ENCODE measurements at regions not wholly inside any gene's neighbourhood (a gene's known extent, or its start where the extent isn't known, plus 50 kb on each side); places are given as distances from the start of the nearest gene placed in this dataset.

DNA sequence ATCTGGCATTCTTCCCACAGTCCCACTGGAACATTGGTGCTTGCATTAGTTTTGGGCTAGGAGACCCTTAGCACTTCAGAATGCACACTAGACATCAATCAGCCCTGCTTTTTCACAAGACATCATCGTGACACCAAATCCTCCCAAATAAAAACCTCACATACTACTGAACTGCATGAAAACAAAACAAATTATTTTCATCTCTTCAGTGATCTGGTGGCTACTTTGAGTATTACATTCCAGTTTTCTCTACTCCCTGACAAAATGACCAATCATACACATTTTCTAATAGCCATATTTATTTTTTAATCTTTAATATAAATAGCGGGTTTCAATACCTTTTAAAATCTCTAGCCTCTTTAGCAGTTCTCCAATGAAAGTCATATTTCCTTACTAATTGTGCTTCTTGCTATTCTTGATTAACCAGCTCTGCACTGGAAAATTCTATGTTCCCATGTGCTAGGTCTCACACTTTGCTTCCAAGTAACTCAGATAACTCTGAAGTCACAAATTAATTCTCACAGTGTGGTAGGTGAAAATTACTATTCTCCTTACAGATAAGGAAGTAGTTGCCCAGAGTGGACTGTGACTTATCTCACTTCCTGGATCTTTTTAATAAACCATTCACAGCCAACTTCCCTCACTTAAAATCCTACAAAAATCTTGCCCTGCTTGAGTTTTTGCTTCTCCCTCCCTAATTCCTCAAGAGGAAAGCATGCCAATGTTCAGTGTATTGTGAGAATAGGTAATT, 82.5 kb upstream of the EPB41L3 start:
- TF ChIP-seq CTCF (conservative IDR thresholded peaks at IDR 0.05; ENCODE audit: low read depth, low read length), result peak; percentile 20
- peak; percentile 10 for DNase-seq (ENCODE audit: low read depth)
- no peak overlapping the region for H3K4me3 ChIP-seq (ENCODE audit: low read depth, low read length)

DNA sequence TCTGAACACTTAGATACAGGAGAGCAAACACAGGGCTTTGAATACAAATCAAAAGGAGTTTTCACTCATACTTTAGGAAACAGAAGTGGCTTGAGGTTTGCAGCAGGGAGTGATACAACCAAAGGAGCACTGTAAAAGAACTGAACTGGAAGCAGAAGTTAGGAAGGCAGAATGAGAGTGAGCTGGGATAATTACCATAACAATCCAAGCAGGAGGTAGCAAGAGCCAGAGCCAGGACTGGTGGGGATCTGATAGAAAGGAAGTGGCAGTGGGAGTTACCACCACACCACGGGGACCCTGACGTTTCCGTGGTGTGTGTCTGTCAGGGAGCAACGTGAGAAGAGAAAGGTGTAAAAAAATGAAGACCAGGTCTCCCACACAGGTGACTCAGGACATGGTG, 81.3 kb upstream of the EPB41L3 start:
- no peak overlapping the region for H3K4me3 ChIP-seq (ENCODE audit: low read depth, low read length)
- no peak for TF ChIP-seq CTCF (conservative IDR thresholded peaks at IDR 0.05; ENCODE audit: low read depth, low read length)
- no peak for DNase-seq (ENCODE audit: low read depth)

GRCh38 chr18:5622905-5623304, 79.1 kb upstream of the EPB41L3 start:
- DNase-seq (ENCODE audit: low read depth), result no peak
- H3K4me3 ChIP-seq (ENCODE audit: low read depth, low read length), result no peak overlapping the region
- no peak for TF ChIP-seq CTCF (conservative IDR thresholded peaks at IDR 0.05; ENCODE audit: low read depth, low read length)

DNA sequence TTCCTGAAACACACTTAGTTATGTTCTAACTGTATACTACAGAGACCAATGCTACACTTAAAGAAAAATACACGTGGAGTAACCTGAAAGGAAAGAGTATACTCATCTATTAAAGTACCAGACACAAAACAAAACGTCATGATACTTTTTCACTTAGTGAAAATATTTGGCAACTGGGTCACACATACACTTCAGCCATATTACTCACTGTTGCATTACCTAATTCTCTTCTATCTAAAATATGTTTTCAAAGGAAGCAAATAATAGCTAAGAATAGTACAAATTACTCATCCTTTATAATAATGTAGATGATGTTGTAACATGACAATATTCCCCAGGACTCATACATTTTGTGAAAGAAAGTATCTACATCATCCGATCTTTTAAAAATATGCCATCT, 76.5 kb upstream of the EPB41L3 start:
- DNase-seq (ENCODE audit: low read depth), result peak; percentile 80
- no peak for TF ChIP-seq CTCF (conservative IDR thresholded peaks at IDR 0.05; ENCODE audit: low read depth, low read length)
- H3K4me3 ChIP-seq (ENCODE audit: low read depth, low read length), result no peak overlapping the region

DNA sequence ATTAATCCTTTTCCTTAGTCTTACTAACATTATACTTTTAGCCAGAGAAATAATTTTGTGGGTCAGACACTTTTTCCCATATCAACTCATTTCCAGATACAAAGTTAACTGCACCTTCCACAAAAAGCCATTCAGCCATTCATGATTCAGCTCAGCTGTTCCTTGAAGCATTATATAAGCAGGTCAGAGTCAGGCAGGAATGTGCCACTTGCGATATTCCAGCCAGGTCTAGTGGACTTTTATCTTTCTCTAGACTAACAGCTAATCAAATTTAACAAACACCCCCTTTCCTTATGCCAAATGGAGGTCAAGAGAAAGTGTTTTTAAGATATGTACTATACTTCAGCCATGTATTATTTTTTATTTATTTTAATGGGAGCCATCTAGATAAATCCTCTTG, 75.6 kb upstream of the EPB41L3 start:
- no peak overlapping the region for H3K4me3 ChIP-seq (ENCODE audit: low read depth, low read length)
- DNase-seq (ENCODE audit: low read depth), result no peak
- no peak for TF ChIP-seq CTCF (conservative IDR thresholded peaks at IDR 0.05; ENCODE audit: low read depth, low read length)

- DNase-seq (ENCODE audit: low read depth), result peak; percentile 37
- H3K4me3 ChIP-seq (ENCODE audit: low read depth, low read length), result no peak overlapping the region
- TF ChIP-seq CTCF (conservative IDR thresholded peaks at IDR 0.05; ENCODE audit: low read depth, low read length), result no peak
Measured at GRCh38 chr18:5618047-5618688, 74.4 kb upstream of the EPB41L3 start.

DNA sequence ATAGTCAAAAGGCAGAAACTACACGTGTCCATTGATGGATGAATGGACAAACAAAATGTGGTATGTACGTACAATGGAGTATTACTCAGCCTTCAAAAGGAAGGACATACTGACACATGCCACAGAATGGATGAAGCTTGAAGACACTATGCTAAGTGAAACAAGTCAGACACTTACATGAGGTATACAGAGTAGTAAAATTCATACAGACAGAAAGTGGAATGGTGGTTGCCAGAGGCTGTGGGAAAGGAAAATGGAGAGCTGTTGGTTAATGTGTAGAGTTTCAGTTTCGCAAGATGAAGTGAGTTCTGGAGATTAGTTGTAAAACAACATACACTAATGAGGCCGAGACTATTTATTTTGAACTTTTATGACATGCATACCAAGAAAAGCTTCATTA, 67.4 kb upstream of the EPB41L3 start:
- DNase-seq (ENCODE audit: low read depth), result no peak
- TF ChIP-seq CTCF (conservative IDR thresholded peaks at IDR 0.05; ENCODE audit: low read depth, low read length), result no peak
- H3K4me3 ChIP-seq (ENCODE audit: low read depth, low read length), result no peak overlapping the region
